ENCODE measurements at regions not wholly inside any gene's neighbourhood (a gene's known extent, or its start where the extent isn't known, plus 50 kb on each side); places are given as distances from the start of the nearest gene placed in this dataset.
"Not testable (repeated sequence)": the region's sequence is repeated elsewhere in the genome, so short reads cannot be mapped to it uniquely, and the experiment has no call there.

DNA sequence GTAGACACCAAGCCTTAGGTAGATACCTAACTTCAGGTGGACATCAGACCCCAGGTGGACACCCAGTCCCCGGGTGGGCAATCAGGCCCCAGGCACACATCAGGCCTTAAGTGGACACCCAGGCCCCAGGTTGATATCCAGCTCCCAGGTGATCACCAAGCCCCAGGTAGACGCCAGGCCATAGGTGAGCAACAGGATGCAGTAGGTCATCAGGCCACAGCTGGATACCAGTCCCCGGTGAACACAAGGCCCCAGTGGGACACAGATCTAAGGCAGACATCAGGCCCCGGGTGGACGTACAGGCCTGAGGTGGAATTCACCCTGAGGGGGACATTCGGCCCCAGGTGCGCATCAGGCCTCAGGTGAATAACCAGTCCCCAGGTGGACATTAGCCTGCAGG is 201.0 kb downstream of the POTEM start:
- not testable (repeated sequence) for DNase-seq; H3K4me1 ChIP-seq (ENCODE audit: control insufficient read depth, insufficient read depth, low read length, poor library complexity, severe bottlenecking); H3K27ac ChIP-seq (ENCODE audit: insufficient read depth, low read length, poor library complexity, severe bottlenecking); H3K4me3 ChIP-seq (ENCODE audit: insufficient read depth, low read depth, low read length, poor library complexity, severe bottlenecking); H3K36me3 ChIP-seq (ENCODE audit: control insufficient read depth, insufficient read depth, low read length); H3K9me3 ChIP-seq (ENCODE audit: control insufficient read depth, low read length); H3K27me3 ChIP-seq (replicated peaks; ENCODE audit: control insufficient read depth, insufficient read depth, low read length, poor library complexity, severe bottlenecking)

DNA sequence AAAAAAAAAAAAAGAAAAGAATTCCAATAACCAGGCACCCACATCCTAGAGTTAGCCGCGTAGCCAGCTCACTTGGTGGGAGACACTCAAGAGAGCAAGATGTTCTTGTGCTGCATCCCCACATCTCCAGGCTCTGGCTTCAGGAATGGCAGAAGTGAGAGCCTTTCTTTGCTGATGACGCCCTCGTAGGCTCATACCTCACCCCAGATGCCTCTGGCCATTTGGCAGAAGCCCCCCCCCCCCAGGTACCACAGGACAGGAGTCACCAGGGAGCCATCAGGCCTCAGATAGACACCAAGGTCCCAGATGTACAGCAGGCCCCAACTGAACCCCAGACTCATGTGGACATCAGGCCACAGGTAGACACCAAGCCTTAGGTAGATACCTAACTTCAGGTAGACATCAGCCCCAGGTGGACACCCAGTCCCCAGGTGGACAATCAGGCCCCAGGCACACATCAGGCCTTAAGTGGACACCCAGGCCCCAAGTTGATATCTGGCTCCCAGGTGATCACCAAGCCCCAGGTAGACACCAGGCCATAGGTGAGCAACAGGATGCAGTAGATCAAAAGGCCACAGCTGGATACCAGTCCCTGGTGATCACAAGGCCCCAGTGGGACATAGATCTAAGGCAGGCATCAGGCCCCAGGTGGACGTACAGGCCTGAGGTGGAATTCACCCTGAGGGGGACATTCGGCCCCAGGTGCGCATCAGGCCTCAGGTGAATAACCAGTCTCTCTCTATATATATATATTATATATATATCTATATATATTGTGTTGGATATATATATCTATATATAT is 202.5 kb downstream of the POTEM start:
- not testable (repeated sequence) for H3K4me3 ChIP-seq (ENCODE audit: insufficient read depth, low read depth, low read length, poor library complexity, severe bottlenecking); DNase-seq; H3K9me3 ChIP-seq (ENCODE audit: control insufficient read depth, low read length); H3K36me3 ChIP-seq (ENCODE audit: control insufficient read depth, insufficient read depth, low read length); H3K27me3 ChIP-seq (replicated peaks; ENCODE audit: control insufficient read depth, insufficient read depth, low read length, poor library complexity, severe bottlenecking); H3K4me1 ChIP-seq (ENCODE audit: control insufficient read depth, insufficient read depth, low read length, poor library complexity, severe bottlenecking); H3K27ac ChIP-seq (ENCODE audit: insufficient read depth, low read length, poor library complexity, severe bottlenecking)

DNA sequence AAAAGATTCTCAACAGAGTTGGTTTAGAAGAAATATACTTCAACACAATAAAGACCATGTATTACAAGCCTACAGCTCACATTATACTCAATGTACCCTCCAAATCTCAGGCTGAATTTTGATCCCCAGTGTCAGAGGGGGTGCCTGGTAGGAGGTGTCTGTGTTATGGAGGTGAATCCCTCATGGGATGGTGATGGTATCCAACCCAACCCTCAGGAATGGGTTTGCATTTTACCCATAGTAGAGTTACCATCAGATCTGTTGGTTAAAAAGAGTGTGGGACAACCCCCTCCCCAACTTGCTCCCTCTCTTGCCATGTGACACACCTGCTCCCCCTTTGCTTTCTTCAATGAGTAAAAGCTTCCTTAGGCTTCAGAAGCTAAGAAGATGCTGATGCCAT is 205.5 kb downstream of the POTEM start:
- H3K4me3 ChIP-seq (ENCODE audit: insufficient read depth, low read depth, low read length, poor library complexity, severe bottlenecking); H3K9me3 ChIP-seq (ENCODE audit: control insufficient read depth, low read length); H3K4me1 ChIP-seq (ENCODE audit: control insufficient read depth, insufficient read depth, low read length, poor library complexity, severe bottlenecking); H3K36me3 ChIP-seq (ENCODE audit: control insufficient read depth, insufficient read depth, low read length); H3K27ac ChIP-seq (ENCODE audit: insufficient read depth, low read length, poor library complexity, severe bottlenecking); DNase-seq; H3K27me3 ChIP-seq (replicated peaks; ENCODE audit: control insufficient read depth, insufficient read depth, low read length, poor library complexity, severe bottlenecking): not testable (repeated sequence)

DNA sequence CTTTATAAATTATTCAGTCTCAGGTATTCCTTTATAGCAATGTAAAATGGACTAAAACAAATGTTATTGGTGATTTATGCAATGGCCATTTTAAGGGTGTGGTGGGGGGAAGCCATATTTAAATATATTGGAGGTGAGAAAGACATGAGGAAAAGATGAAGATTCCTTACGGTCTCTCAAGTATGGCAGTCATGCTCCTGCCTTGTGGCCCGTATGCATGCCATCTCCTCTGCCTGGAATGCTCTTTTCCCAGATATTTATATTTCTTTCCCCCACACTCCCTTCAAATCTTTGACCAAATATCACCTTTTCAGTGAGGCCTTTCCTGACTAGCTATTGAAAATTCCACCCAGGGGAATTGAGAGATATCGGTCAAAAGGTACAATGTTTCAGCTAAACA is 206.0 kb downstream of the POTEM start:
- H3K4me1 ChIP-seq (ENCODE audit: control insufficient read depth, insufficient read depth, low read length, poor library complexity, severe bottlenecking); DNase-seq; H3K27ac ChIP-seq (ENCODE audit: insufficient read depth, low read length, poor library complexity, severe bottlenecking); H3K27me3 ChIP-seq (replicated peaks; ENCODE audit: control insufficient read depth, insufficient read depth, low read length, poor library complexity, severe bottlenecking); H3K9me3 ChIP-seq (ENCODE audit: control insufficient read depth, low read length); H3K36me3 ChIP-seq (ENCODE audit: control insufficient read depth, insufficient read depth, low read length); H3K4me3 ChIP-seq (ENCODE audit: insufficient read depth, low read depth, low read length, poor library complexity, severe bottlenecking): not testable (repeated sequence)

DNA sequence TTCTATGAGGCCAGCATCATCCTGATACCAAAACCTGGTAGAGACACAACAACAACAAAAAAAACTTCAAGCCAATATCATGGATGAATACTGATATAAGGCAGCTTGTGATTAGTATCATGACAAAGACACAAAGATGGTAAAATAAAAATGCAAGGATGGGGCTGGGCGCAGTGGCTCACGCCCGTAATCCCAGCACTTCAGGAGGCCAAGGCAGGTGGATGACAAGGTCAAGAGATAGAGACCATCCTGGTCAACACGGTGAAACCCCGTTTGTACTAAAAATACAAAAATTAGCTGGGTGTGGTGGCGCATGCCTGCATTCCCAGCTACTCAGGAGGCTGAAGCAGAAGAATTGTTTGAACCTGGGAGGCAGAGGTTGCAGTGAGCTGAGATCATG is 210.2 kb downstream of the POTEM start:
- H3K27me3 ChIP-seq (replicated peaks; ENCODE audit: control insufficient read depth, insufficient read depth, low read length, poor library complexity, severe bottlenecking); H3K4me3 ChIP-seq (ENCODE audit: insufficient read depth, low read depth, low read length, poor library complexity, severe bottlenecking); H3K9me3 ChIP-seq (ENCODE audit: control insufficient read depth, low read length); H3K27ac ChIP-seq (ENCODE audit: insufficient read depth, low read length, poor library complexity, severe bottlenecking); H3K36me3 ChIP-seq (ENCODE audit: control insufficient read depth, insufficient read depth, low read length); H3K4me1 ChIP-seq (ENCODE audit: control insufficient read depth, insufficient read depth, low read length, poor library complexity, severe bottlenecking); DNase-seq: not testable (repeated sequence)

DNA sequence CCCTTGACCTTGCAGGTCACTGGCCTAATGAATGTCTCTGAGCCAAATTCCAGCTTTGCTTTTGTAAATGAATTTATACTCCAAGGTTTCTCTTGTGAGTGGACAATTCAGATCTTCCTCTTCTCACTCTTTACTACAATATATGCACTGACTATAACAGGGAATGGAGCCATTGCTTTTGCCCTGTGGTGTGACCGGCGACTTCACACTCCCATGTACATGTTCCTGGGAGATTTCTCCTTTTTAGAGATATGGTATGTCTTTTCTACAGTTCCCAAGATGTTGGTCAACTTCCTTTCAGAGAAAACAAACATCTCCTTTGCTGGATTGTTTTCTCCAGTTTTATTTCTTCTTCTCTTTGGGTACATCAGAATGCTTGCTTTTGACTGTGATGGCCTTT is 213.1 kb downstream of the POTEM start:
- not testable (repeated sequence) for DNase-seq; H3K4me1 ChIP-seq (ENCODE audit: control insufficient read depth, insufficient read depth, low read length, poor library complexity, severe bottlenecking); H3K27me3 ChIP-seq (replicated peaks; ENCODE audit: control insufficient read depth, insufficient read depth, low read length, poor library complexity, severe bottlenecking); H3K36me3 ChIP-seq (ENCODE audit: control insufficient read depth, insufficient read depth, low read length); H3K9me3 ChIP-seq (ENCODE audit: control insufficient read depth, low read length); H3K27ac ChIP-seq (ENCODE audit: insufficient read depth, low read length, poor library complexity, severe bottlenecking); H3K4me3 ChIP-seq (ENCODE audit: insufficient read depth, low read depth, low read length, poor library complexity, severe bottlenecking)

DNA sequence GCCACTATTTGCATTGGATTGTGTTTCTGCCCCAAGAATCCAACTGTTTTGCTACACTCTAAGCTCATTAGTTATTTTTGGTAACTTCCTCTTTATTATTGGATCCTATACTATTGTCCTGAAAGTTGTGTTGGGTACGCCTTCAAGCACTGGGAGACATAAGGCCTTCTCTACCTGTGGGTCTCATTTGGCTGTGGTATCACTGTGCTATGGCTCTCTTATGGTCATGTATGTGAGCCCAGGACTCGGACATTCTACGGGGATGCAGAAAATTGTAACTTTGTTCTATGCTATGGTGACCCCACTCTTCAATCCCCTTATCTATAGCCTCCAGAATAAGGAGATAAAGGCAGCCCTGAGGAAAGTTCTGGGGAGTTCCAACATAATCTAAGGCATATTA is 213.6 kb downstream of the POTEM start:
- not testable (repeated sequence) for H3K4me3 ChIP-seq (ENCODE audit: insufficient read depth, low read depth, low read length, poor library complexity, severe bottlenecking); H3K4me1 ChIP-seq (ENCODE audit: control insufficient read depth, insufficient read depth, low read length, poor library complexity, severe bottlenecking); H3K27me3 ChIP-seq (replicated peaks; ENCODE audit: control insufficient read depth, insufficient read depth, low read length, poor library complexity, severe bottlenecking); H3K36me3 ChIP-seq (ENCODE audit: control insufficient read depth, insufficient read depth, low read length); H3K9me3 ChIP-seq (ENCODE audit: control insufficient read depth, low read length); DNase-seq; H3K27ac ChIP-seq (ENCODE audit: insufficient read depth, low read length, poor library complexity, severe bottlenecking)

DNA sequence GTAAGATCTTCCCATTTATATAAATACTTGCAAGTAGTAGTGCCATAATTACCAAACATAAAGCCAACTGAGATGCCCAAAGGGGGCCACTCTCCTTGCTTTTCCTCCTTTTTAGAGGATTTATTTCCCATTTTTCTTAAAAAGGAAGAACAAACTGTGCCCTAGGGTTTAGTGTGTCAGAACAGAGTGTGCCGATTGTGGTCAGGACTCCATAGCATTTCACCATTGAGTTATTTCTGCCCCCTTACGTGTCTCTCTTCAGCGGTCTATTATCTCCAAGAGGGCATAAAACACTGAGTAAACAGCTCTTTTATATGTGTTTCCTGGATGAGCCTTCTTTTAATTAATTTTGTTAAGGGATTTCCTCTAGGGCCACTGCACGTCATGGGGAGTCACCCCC is 227.9 kb downstream of the POTEM start:
- not testable (repeated sequence) for H3K9me3 ChIP-seq (ENCODE audit: control insufficient read depth, low read length); H3K36me3 ChIP-seq (ENCODE audit: control insufficient read depth, insufficient read depth, low read length); DNase-seq; H3K4me1 ChIP-seq (ENCODE audit: control insufficient read depth, insufficient read depth, low read length, poor library complexity, severe bottlenecking); H3K27me3 ChIP-seq (replicated peaks; ENCODE audit: control insufficient read depth, insufficient read depth, low read length, poor library complexity, severe bottlenecking); H3K27ac ChIP-seq (ENCODE audit: insufficient read depth, low read length, poor library complexity, severe bottlenecking); H3K4me3 ChIP-seq (ENCODE audit: insufficient read depth, low read depth, low read length, poor library complexity, severe bottlenecking)

DNA sequence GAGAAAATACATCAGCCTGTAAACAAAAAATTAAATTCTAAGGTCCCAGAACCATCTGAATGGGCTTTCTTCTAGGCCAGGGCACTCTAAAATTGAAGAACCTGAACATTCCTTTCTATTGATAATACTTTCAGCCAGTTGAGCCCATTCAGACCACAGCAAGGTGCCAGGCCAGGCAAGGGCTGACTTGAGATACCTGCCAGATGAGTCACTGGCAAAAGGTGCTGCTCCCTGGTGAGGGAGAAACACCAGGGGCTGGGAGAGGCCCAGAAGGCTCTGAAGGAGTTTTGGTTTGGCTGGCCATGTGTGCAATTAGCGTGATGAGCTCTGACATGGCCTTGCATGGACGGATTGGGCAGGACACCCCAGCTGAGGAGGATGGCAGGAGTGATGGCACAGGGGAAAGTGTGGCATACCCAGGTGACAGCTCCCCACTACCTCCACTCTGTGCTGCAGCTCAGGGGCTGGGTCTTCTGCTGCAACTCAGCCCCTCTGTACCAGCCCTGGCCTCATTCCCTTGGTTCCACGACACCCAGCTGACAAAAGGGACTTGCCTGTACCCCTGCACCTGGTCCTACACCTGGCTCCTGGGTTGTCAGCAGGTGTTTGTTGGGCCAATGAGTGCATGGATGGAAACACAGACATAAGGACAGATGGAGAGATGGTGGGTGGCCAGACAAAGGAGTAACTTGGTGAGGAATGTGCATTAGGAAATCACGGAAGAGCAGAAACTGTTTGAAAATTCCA is 230.4 kb downstream of the POTEM start:
- H3K36me3 ChIP-seq (ENCODE audit: control insufficient read depth, insufficient read depth, low read length); H3K4me3 ChIP-seq (ENCODE audit: insufficient read depth, low read depth, low read length, poor library complexity, severe bottlenecking); DNase-seq; H3K27ac ChIP-seq (ENCODE audit: insufficient read depth, low read length, poor library complexity, severe bottlenecking); H3K9me3 ChIP-seq (ENCODE audit: control insufficient read depth, low read length); H3K4me1 ChIP-seq (ENCODE audit: control insufficient read depth, insufficient read depth, low read length, poor library complexity, severe bottlenecking); H3K27me3 ChIP-seq (replicated peaks; ENCODE audit: control insufficient read depth, insufficient read depth, low read length, poor library complexity, severe bottlenecking): not testable (repeated sequence)

DNA sequence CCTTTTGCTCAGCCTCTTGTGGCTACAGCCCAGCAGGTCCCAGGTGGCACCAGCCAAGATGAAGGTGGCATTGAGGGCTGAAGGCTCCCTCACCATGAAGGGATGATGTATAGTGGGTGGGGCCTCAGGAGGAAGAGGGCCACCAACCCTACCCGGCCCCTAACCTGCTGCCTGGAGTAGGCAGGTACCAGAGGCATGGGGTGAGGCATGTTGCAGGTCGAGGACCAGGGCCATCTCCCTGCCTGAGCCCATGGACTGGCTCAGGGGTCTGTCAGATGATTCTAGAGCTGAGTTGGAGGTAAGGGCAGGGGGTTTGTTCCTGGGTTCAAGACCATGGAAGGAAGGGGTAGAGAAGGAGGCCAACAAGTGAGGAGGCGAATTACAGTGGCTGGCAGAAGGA is 231.1 kb downstream of the POTEM start:
- not testable (repeated sequence) for H3K4me1 ChIP-seq (ENCODE audit: control insufficient read depth, insufficient read depth, low read length, poor library complexity, severe bottlenecking); H3K4me3 ChIP-seq (ENCODE audit: insufficient read depth, low read depth, low read length, poor library complexity, severe bottlenecking); DNase-seq; H3K36me3 ChIP-seq (ENCODE audit: control insufficient read depth, insufficient read depth, low read length); H3K27ac ChIP-seq (ENCODE audit: insufficient read depth, low read length, poor library complexity, severe bottlenecking); H3K9me3 ChIP-seq (ENCODE audit: control insufficient read depth, low read length); H3K27me3 ChIP-seq (replicated peaks; ENCODE audit: control insufficient read depth, insufficient read depth, low read length, poor library complexity, severe bottlenecking)
